ENCODE measurements at regions not wholly inside any gene's neighbourhood (a gene's known extent, or its start where the extent isn't known, plus 50 kb on each side); places are given as distances from the start of the nearest gene placed in this dataset.

DNA sequence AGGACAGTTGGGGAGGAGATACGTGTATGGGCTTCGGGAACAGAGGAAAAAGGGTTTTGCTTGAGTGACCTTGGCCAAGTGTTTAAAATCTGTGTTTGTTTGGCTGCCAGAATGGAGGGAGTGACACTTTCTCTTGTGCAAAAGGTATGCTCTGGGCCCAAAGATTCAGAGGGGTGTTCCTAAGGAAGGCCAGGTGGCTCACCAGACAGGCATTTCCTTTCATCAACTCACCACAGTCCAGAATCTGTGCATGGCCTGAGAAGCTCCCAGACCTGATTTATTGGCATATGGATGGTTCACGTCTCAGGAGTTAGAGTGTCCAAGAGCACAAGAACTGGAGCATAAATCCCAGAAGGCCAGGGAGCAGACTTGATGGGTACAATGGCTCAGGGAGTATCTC lies 53.4 kb upstream of the NLK start (continued):
- no peak for TF ChIP-seq ZNF274 (IDR thresholded peaks at IDR 0.05; ENCODE audit: low read depth, low read length)
- no peak for TF ChIP-seq FOSL1 (IDR thresholded peaks at IDR 0.05; ENCODE audit: low read depth)
- no peak for TF ChIP-seq POLR2AphosphoS5 (IDR thresholded peaks at IDR 0.05; ENCODE audit: low read depth, low read length)

DNA sequence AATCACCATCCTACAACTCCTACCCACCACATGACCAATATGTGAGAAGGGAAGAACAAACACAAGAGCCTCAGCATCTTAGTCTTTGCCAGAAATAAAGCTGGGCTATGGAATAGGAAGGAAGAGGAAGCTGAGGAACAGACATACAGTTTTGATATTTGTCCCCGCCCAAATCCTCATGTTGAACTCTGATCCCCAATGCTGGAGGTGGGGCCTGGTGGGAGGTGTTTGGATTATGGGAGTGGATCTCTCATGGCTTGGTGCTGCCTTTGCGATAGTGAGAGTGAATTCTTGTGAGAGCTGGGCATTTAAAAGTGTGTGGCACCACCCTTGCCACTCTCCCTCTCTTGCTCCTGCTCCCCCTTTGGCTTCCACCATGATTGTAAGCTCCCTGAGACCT lies 52.4 kb upstream of the NLK start:
- Histone ChIP-seq H3K4me1 (ENCODE audit: control insufficient read depth in 1 of 2, insufficient read depth in 2 of 2, low read length in 2 of 2) (no peaks in the 10 kb centered on the region), H3K27ac (ENCODE audit: low read depth, low read length) (no peak overlapping the region), H3K4me2 (ENCODE audit: low read length) (no peak overlapping the region), H3K4me3 (replicated peaks in 1 of 2; ENCODE audit: low read depth in 1 of 2, low read length in 2 of 2) (no peak overlapping the region), H3K36me3 (ENCODE audit: control insufficient read depth in 1 of 2, insufficient read depth in 2 of 2, low read length in 2 of 2) (no peaks in the 10 kb centered on the region), H4K20me1 (ENCODE audit: insufficient read depth) (no peaks in the 10 kb centered on the region), H3K27me3 (ENCODE audit: insufficient read depth, low read length) (peaks cover 8% of the 10 kb centered on the region; the same call in 1 of the 2 replicates), H2AFZ (ENCODE audit: low read depth, low read length, poor library complexity, severe bottlenecking) (no peak overlapping the region), H3K9ac (ENCODE audit: low read length) (no peak overlapping the region), H3K79me2 (ENCODE audit: insufficient read depth, low read length) (no peaks in the 10 kb centered on the region), H3K9me3 (ENCODE audit: control insufficient read depth in 1 of 2, insufficient read depth in 1 of 2, low read depth in 1 of 2, low read length in 2 of 2) (no peaks in the 10 kb centered on the region), H3K9me2 (ENCODE audit: insufficient read depth) (no peaks in the 10 kb centered on the region)
- BruUV-seq (replicated peaks): no TSS peak
- intact Hi-C loops (cut with micrococcal nuclease): no loop called here
- ATAC-seq (no peak), DNase-seq (ENCODE audit: low read depth, low spot score) (no peak)
- CTCF ChIA-PET: no interaction called here
- RAD21 ChIA-PET (ENCODE audit: low non-redundant PET in 1 of 2, low total read pairs in 2 of 2, uncharacterized antibody in 2 of 2, unreplicated experiment in 2 of 2): no interaction called here
- POLR2A ChIA-PET: no interaction called here
- TF ChIP-seq CEBPB (IDR thresholded peaks at IDR 0.05; ENCODE audit: low read depth): no peak

DNA sequence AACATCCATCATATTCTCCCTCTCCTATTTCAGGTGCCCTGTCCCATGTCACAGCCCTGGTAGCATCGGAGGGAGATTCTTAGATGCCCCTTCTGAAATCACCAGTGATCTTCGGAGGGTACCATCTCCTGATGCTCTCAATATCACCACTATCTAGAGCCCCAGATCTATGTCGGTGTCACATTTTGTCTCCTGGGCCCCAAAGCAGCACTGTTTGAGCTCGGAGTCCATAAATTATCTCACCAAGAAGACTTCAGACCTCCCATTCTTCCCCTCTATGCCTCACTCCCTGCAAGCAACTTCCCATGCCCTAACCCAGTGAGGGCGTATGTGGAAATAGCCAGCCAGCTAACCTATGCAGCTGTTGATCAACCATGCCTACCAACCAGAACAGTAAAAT lies 51.5 kb upstream of the NLK start:
- Histone ChIP-seq H3K9me3 (ENCODE audit: control insufficient read depth in 1 of 2, insufficient read depth in 1 of 2, low read depth in 1 of 2, low read length in 2 of 2) (no peaks in the 10 kb centered on the region), H4K20me1 (ENCODE audit: insufficient read depth) (no peaks in the 10 kb centered on the region), H2AFZ (ENCODE audit: low read depth, low read length, poor library complexity, severe bottlenecking) (no peak overlapping the region), H3K9ac (ENCODE audit: low read length) (no peak overlapping the region), H3K9me2 (ENCODE audit: insufficient read depth) (no peaks in the 10 kb centered on the region), H3K36me3 (ENCODE audit: control insufficient read depth in 1 of 2, insufficient read depth in 2 of 2, low read length in 2 of 2) (no peaks in the 10 kb centered on the region), H3K4me3 (replicated peaks in 1 of 2; ENCODE audit: low read depth in 1 of 2, low read length in 2 of 2) (no peak overlapping the region), H3K79me2 (ENCODE audit: insufficient read depth, low read length) (no peaks in the 10 kb centered on the region), H3K4me1 (ENCODE audit: control insufficient read depth in 1 of 2, insufficient read depth in 2 of 2, low read length in 2 of 2) (peaks cover 0 to 2% of the 10 kb centered on the region in 2 experiments; a peak in 1 of 4 replicates), H3K4me2 (ENCODE audit: low read length) (no peak overlapping the region), H3K27me3 (ENCODE audit: insufficient read depth, low read length) (peaks cover 15% of the 10 kb centered on the region; the same call in 1 of the 2 replicates), H3K27ac (ENCODE audit: low read depth, low read length) (no peak overlapping the region)
- ATAC-seq: no peak
- POLR2A ChIA-PET: no interaction called here
- TF ChIP-seq, protein P1, sequence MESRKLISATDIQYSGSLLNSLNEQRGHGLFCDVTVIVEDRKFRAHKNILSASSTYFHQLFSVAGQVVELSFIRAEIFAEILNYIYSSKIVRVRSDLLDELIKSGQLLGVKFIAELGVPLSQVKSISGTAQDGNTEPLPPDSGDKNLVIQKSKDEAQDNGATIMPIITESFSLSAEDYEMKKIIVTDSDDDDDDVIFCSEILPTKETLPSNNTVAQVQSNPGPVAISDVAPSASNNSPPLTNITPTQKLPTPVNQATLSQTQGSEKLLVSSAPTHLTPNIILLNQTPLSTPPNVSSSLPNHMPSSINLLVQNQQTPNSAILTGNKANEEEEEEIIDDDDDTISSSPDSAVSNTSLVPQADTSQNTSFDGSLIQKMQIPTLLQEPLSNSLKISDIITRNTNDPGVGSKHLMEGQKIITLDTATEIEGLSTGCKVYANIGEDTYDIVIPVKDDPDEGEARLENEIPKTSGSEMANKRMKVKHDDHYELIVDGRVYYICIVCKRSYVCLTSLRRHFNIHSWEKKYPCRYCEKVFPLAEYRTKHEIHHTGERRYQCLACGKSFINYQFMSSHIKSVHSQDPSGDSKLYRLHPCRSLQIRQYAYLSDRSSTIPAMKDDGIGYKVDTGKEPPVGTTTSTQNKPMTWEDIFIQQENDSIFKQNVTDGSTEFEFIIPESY (IDR thresholded peaks at IDR 0.05; ENCODE audit: extremely low read depth, insufficient replicate concordance, low read length): no peak
- BruUV-seq (replicated peaks): no TSS peak
- DNase-seq (ENCODE audit: low read depth, low spot score): no peak
- RAD21 ChIA-PET (ENCODE audit: low non-redundant PET in 1 of 2, low total read pairs in 2 of 2, uncharacterized antibody in 2 of 2, unreplicated experiment in 2 of 2): no interaction called here
- CTCF ChIA-PET: no interaction called here
- intact Hi-C loops (cut with micrococcal nuclease): no loop called here
